ENCODE measurements at regions not wholly inside any gene's neighbourhood (a gene's known extent, or its start where the extent isn't known, plus 50 kb on each side); places are given as distances from the start of the nearest gene placed in this dataset.
"Not testable (repeated sequence)": the region's sequence is repeated elsewhere in the genome, so short reads cannot be mapped to it uniquely, and the experiment has no call there.

DNA sequence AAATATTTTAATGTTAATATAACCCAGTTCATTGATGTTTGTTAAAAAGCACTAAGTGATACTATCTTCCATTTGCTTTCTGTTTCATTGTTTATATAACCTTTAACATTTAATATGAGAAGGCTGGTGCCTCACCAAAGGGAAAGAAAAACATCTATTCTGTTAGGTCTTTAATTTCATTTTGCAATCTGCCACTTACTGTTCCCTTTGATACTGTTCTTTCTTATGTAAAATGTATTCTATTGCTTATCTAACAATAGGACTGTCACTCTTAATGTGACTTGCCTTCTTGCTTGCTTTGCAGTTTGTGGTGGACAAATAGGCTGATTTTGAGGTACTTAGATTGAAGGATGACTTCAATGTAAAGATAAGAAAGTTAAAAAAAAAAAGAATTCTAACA lies 1666.1 kb upstream of the DDX18 start:
- Mint-ChIP-seq H3K4me3 (no peak overlapping the region), H3K27me3 (ENCODE audit: low read depth in 3 of 3) (peaks cover 0 to 3% (median 0%) of the 10 kb centered on the region in 3 donors), H3K9me3 (peaks cover 14 to 63% (median 34%) of the 10 kb centered on the region in 6 donors), H3K4me1 (no peaks in the 10 kb centered on the region), H3K27ac (no peak overlapping the region), H3K36me3 (peaks cover 0 to 6% (median 0%) of the 10 kb centered on the region in 3 donors)
- DNase-seq: no peak

DNA sequence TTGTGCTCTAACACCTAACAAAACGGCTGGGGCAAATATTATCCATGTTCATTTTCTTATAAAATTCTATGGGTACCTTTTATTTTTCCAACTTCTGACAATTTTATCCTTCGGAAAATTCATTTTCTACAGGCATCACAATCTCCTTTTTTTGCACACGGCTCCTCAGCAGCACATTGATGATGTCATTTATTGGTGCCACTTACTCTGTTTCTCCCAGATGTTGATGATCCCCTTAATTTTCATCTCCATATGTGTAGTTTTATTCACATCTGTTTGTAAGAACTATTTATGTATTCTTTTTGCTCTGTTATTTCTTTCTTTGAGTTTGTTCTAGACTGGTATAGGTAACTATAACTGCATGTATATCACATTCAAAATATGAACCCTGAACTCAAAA lies 1660.8 kb upstream of the DDX18 start:
- no peaks in the 10 kb centered on the region for H3K4me1 Mint-ChIP-seq
- H3K27me3 Mint-ChIP-seq (ENCODE audit: low read depth in 3 of 3): peaks cover 0 to 3% (median 0%) of the 10 kb centered on the region in 3 donors
- H3K4me3 Mint-ChIP-seq: no peak overlapping the region
- H3K9me3 Mint-ChIP-seq: peaks cover 19 to 61% (median 42%) of the 10 kb centered on the region in 6 donors
- no peak for DNase-seq
- H3K27ac Mint-ChIP-seq: no peak overlapping the region
- peaks cover 0 to 6% (median 0%) of the 10 kb centered on the region in 3 donors for H3K36me3 Mint-ChIP-seq

DNA sequence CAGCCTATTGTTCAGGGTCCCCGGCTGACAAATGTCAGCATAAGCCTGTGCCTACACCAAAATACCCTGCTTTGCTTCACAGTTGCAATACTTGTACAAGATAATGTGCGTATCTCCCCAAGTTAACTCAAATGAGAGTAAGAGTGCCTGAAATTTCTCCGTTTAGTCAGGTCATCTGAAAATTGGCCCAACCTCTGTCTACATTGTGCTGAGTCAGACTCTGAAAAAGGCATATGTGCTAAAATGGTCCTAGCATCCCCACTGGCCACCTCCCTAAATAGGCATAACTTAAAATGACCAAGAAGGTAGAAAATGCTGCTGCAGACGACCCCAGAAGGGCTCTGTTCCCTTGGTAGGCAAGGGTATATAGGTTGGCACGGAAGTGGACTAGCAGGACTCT lies 1653.8 kb upstream of the DDX18 start:
- Mint-ChIP-seq H3K27me3 (ENCODE audit: low read depth in 3 of 3) (no peaks in the 10 kb centered on the region), H3K36me3 (peaks cover 0 to 4% (median 0%) of the 10 kb centered on the region in 3 donors), H3K27ac (no peak overlapping the region), H3K4me3 (no peak overlapping the region), H3K4me1 (no peaks in the 10 kb centered on the region), H3K9me3 (peaks cover 6 to 68% (median 47%) of the 10 kb centered on the region in 6 donors)
- no peak for DNase-seq

DNA sequence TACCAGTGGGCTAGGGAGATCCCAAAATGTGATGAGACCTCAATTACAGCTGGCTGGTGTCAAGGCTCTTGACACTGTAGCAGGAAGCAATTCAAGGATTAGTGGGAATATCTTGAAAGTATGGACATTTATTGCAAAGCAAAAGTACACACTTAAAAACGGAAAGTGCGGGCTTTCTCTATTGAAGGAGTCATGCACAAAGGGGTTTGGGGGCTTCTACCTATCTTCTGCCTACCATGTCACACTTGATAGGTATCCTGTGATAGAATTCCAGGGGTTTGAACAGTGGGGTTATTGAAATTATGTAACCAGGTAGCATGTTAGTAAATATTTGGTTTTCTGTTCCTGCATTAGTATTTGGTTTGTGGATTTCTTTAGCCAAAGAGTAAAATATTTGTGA lies 1652.1 kb upstream of the DDX18 start:
- Mint-ChIP-seq H3K36me3 (peaks cover 0 to 4% (median 0%) of the 10 kb centered on the region in 3 donors), H3K27ac (no peak overlapping the region), H3K4me3 (no peak overlapping the region), H3K9me3 (peaks cover 10 to 58% (median 45%) of the 10 kb centered on the region in 6 donors), H3K4me1 (no peaks in the 10 kb centered on the region), H3K27me3 (ENCODE audit: low read depth in 3 of 3) (no peaks in the 10 kb centered on the region)
- no peak for DNase-seq

DNA sequence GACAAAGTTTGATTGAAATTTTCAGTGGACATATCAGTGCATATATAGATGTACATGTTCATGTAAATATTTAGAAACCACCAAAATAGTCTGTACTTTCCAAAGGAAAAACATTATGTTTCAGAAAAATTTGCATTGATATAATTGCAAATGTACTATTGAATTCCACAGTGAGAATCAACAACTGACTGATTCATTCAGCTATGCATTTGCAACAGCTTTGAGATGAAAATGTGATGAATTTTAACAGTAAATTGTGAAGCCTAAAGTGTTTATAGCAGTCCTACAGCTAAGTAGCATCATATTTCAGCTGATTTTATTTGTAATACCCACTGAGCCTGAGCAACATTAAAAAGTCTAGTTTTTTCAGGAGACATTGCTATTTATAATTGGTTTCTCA lies 1647.4 kb upstream of the DDX18 start:
- no peaks in the 10 kb centered on the region for H3K27me3 Mint-ChIP-seq (ENCODE audit: low read depth in 3 of 3)

DNA sequence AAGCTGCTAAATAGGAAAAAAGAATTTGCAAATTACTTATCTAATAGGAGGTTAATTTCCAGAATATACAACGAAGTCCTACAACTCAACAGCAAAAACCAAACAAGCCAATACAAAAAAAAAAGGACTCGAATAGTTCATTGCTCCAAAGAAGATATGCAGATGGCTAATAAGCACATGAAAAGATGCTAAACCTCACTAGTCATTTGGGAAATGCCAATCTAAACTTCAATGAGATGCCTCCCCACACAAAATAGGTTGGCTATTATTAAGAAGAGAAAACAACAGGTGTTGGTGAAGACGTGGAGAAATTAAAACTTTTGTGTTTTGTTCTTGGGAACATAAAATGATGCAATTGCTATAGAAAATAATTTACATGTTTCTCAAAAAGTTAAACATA lies 1634.4 kb upstream of the DDX18 start:
- H3K27ac Mint-ChIP-seq: no peak overlapping the region
- H3K4me1 Mint-ChIP-seq: no peaks in the 10 kb centered on the region
- H3K36me3 Mint-ChIP-seq: peaks cover 0 to 8% (median 0%) of the 10 kb centered on the region in 3 donors
- peaks cover 11 to 38% (median 24%) of the 10 kb centered on the region in 6 donors for H3K9me3 Mint-ChIP-seq
- no peak for DNase-seq
- no peak overlapping the region for H3K4me3 Mint-ChIP-seq
- peaks cover 0 to 1% (median 0%) of the 10 kb centered on the region in 3 donors for H3K27me3 Mint-ChIP-seq (ENCODE audit: low read depth in 3 of 3)

More for the DNA sequence above, 1647.4 kb upstream of the DDX18 start:
- Mint-ChIP-seq H3K9me3 (peaks cover 21 to 57% (median 42%) of the 10 kb centered on the region in 6 donors), H3K4me1 (no peaks in the 10 kb centered on the region), H3K4me3 (no peak overlapping the region), H3K36me3 (no peaks in the 10 kb centered on the region), H3K27ac (no peak overlapping the region)
- no peak for DNase-seq

DNA sequence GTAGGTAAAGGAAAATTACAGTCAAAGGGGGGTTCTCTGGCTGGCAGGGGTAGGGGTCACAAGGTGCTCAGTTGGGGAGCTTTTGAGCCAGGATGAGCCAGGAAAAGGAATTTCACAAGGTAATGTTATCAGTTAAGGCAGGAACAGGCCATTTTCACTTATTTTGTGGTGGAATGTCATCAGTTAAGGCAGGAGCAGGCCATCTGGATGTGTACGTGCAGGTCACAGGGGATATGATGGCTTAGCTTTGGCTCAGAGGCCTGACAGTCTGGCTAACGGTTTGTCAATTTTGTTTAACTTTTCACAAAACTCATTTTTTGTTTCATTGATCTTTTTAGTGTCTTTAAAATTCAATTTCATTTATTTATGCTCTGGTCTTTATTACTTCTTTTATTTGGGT lies 1623.8 kb upstream of the DDX18 start:
- not testable (repeated sequence) for DNase-seq; H3K4me3 Mint-ChIP-seq; H3K4me1 Mint-ChIP-seq; H3K27ac Mint-ChIP-seq; H3K36me3 Mint-ChIP-seq; H3K27me3 Mint-ChIP-seq (ENCODE audit: low read depth in 3 of 3)
- peaks cover 22 to 71% (median 35%) of the 10 kb centered on the region in 6 donors for H3K9me3 Mint-ChIP-seq

DNA sequence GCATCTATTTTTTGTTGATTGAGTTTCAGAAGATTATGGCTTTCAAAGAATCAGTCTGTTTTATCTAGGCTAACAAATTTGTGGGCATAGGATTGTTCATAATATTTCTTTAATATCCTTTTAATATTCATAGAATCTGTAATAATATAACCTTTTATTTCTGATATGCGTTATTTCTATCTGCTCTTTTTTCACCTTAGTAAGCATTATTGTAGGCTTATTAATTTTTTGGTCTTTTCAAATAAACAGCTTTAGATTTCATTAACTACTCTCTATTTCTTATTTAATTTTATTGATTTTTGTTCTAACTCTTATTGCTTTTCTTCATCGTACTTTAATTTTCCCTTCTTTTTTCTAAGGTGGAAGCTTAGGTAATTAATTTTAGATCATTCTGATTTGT lies 1614.4 kb upstream of the DDX18 start:
- no peaks in the 10 kb centered on the region for H3K4me1 Mint-ChIP-seq

DNA sequence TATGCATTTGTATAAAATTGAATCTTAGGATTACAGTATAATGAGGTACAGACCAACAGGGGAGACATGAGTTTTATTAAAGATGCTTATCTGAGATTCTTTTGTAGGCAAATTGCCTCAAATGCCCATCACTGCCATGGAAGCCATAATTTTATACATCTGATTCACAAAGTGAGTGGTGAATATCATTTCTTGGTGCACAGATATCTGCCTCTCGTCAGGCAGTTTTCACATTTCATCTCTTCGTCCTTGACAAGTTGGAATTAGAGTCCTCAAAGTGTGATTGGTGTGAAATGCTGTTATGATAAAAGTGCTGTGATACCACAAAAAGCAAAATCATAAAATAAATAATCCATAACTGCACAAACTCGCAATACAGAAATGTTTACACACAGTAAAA lies 1602.8 kb upstream of the DDX18 start:
- H3K9me3 Mint-ChIP-seq: peaks cover 4 to 52% (median 31%) of the 10 kb centered on the region in 6 donors
- peaks cover 0 to 9% (median 0%) of the 10 kb centered on the region in 3 donors for H3K36me3 Mint-ChIP-seq
- H3K4me1 Mint-ChIP-seq: no peaks in the 10 kb centered on the region
- no peak overlapping the region for H3K4me3 Mint-ChIP-seq
- H3K27ac Mint-ChIP-seq: no peak overlapping the region
- no peak for DNase-seq
- H3K27me3 Mint-ChIP-seq (ENCODE audit: low read depth in 3 of 3): peaks cover 0 to 1% (median 0%) of the 10 kb centered on the region in 3 donors

More for the DNA sequence above, 1614.4 kb upstream of the DDX18 start:
- no peak overlapping the region for H3K27ac Mint-ChIP-seq
- no peak for DNase-seq
- no peaks in the 10 kb centered on the region for H3K27me3 Mint-ChIP-seq (ENCODE audit: low read depth in 3 of 3)
- H3K9me3 Mint-ChIP-seq: peaks cover 29 to 56% (median 36%) of the 10 kb centered on the region in 6 donors
- no peaks in the 10 kb centered on the region for H3K36me3 Mint-ChIP-seq
- H3K4me3 Mint-ChIP-seq: no peak overlapping the region

DNA sequence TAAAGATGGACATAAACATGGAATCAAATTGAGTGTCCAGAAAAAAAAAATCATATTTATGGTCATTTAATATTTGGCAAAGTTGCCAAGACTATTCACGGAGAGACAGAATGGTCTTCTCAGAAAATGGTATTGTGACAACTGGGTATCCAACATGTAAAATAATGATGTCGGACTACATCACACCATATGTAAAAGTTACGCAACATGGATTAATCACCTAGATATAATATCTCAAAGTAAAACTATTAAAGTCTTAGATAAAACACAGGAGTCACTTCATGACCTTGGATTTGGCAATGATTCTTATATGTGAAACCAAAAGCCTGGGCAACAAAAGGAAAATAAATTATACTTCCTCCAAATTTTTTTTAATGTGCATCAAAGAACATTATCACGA lies 1591.7 kb upstream of the DDX18 start:
- Mint-ChIP-seq H3K27ac (no peak overlapping the region), H3K36me3 (peaks cover 0 to 3% (median 0%) of the 10 kb centered on the region in 3 donors), H3K9me3 (peaks cover 12 to 50% (median 30%) of the 10 kb centered on the region in 6 donors), H3K27me3 (ENCODE audit: low read depth in 3 of 3) (peaks cover 0 to 5% (median 1%) of the 10 kb centered on the region in 3 donors), H3K4me1 (no peaks in the 10 kb centered on the region), H3K4me3 (no peak overlapping the region)
- no peak for DNase-seq

DNA sequence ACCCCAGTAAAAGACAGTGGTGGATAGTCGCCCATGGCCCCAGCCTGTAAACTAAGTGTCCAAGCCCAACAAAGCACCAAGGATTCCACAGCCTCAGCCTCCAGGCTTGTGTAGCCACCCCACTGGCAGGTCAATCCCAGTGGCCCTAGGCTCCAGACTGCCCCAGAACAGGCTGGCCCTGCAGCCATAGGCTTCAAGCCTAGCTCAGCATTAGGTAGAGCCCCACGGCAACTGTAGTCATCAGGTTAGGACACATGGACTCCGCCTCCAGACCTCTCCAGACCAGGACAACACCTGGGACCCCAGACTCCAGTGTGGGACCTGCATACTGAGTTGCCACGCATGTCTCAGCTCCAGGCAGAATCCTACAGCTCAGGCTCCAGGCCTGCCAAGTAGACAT lies 1590.6 kb upstream of the DDX18 start:
- Mint-ChIP-seq H3K27ac (no peak overlapping the region), H3K36me3 (peaks cover 0 to 3% (median 0%) of the 10 kb centered on the region in 3 donors), H3K4me3 (no peak overlapping the region), H3K27me3 (ENCODE audit: low read depth in 3 of 3) (peaks cover 0 to 5% (median 1%) of the 10 kb centered on the region in 3 donors), H3K4me1 (no peaks in the 10 kb centered on the region), H3K9me3 (peaks cover 12 to 61% (median 34%) of the 10 kb centered on the region in 6 donors)
- no peak for DNase-seq

DNA sequence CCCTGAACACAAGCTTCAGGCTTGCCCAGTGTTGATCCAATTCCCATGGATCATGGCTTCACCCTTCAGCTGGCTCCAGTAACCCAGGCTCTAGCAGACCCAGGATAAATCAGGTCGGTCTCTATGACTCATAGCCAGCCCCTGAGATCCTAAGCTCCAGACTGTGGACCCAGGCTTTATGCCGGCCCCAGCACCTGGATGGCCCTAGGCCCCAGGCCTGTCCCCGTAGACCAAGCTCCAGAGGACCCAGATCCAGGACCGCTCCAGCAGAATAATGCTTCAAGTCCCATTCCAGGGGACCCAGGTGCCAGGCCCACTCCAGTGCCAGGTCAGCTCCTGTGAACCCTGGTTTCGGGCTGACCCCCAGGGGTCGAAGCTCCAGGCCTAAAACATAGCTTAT lies 1589.9 kb upstream of the DDX18 start:
- Mint-ChIP-seq H3K27me3 (ENCODE audit: low read depth in 3 of 3) (peaks cover 0 to 3% (median 1%) of the 10 kb centered on the region in 3 donors), H3K36me3 (peaks cover 0 to 3% (median 0%) of the 10 kb centered on the region in 3 donors), H3K27ac (no peak overlapping the region), H3K9me3 (peaks cover 15 to 64% (median 37%) of the 10 kb centered on the region in 6 donors), H3K4me1 (no peaks in the 10 kb centered on the region), H3K4me3 (no peak overlapping the region)
- no peak for DNase-seq

DNA sequence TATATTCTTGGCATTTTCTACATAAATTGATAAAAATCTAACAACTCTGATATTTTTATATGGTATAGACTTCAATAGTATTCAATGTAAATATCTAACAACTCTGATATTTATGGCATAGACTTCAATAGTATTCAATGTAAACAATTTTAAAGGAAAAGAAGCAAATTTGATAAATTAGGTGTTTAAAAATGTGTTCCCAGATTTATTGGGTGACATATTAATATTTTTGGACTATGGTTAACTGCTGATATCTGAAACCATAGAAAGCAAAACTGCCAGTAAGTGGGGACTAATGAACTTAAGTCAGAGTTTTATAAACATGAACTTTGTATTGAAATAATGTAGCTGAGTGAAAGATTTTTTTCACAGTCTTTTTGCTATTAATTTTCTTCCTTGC lies 1576.0 kb upstream of the DDX18 start:
- Mint-ChIP-seq H3K9me3 (peaks cover 24 to 62% (median 30%) of the 10 kb centered on the region in 6 donors), H3K36me3 (no peaks in the 10 kb centered on the region), H3K4me3 (no peak overlapping the region), H3K4me1 (no peaks in the 10 kb centered on the region), H3K27me3 (ENCODE audit: low read depth in 3 of 3) (peaks cover 2 to 3% (median 2%) of the 10 kb centered on the region in 3 donors), H3K27ac (no peak overlapping the region)
- DNase-seq: no peak

DNA sequence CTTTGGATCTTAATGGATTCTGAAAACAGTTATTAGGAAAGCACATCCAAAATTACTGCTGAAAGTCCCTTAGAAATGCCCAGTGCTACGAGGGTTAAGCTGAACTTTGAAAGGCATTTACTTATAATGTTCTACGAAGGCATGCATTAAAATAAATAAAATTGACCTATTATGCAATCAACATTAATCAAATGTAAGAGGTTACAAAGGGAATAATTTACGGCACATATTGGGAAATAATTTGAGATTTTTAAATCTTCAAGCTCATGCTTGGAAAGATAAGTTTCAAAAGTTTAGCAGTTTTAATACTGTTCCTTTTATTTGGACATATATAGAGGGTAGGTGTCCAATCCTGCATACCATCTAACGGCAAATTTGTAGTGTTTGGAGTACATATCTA lies 1564.1 kb upstream of the DDX18 start:
- DNase-seq: no peak
- Mint-ChIP-seq H3K36me3 (peaks cover 0 to 5% (median 0%) of the 10 kb centered on the region in 3 donors), H3K4me3 (no peak overlapping the region), H3K4me1 (no peaks in the 10 kb centered on the region), H3K27me3 (ENCODE audit: low read depth in 3 of 3) (peaks cover 0 to 1% (median 0%) of the 10 kb centered on the region in 3 donors), H3K27ac (no peak overlapping the region), H3K9me3 (peaks cover 17 to 66% (median 32%) of the 10 kb centered on the region in 6 donors)

DNA sequence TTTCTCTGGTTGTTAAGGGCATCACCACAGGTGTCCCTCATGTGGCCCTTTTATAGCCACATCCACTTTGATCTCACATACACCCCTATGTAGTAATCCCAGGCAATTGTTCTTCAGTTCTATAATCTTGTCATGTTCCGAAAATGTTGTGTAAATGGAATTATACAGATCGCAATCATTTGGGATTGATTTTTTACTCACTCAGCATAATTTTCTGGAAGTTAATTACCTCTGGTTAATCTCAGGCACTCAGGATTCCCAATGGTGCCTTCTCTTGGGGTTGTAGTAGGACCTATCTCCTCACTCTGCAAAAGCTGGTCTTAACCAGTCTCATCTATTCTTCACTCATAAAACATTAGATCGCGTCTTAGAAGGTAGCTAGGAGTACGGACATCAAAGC lies 1549.6 kb upstream of the DDX18 start:
- H3K9me3 Mint-ChIP-seq: peaks cover 14 to 55% (median 30%) of the 10 kb centered on the region in 6 donors
- peaks cover 0 to 4% (median 0%) of the 10 kb centered on the region in 3 donors for H3K36me3 Mint-ChIP-seq
- peaks cover 0 to 3% (median 0%) of the 10 kb centered on the region in 3 donors for H3K27me3 Mint-ChIP-seq (ENCODE audit: low read depth in 3 of 3)
- no peak overlapping the region for H3K4me3 Mint-ChIP-seq
- no peak for DNase-seq
- H3K4me1 Mint-ChIP-seq: no peaks in the 10 kb centered on the region
- H3K27ac Mint-ChIP-seq: no peak overlapping the region

All from immature natural killer cell (primary cell).